AG10803 (cell line): ENCODE measurements at regions not wholly inside any gene's neighbourhood (a gene's known extent, or its start where the extent isn't known, plus 50 kb on each side); places are given as distances from the start of the nearest gene placed in this dataset.
"Not testable (repeated sequence)": the region's sequence is repeated elsewhere in the genome, so short reads cannot be mapped to it uniquely, and the experiment has no call there.

Experiments used
- DNase-seq: peaks from one replicate; pipeline ENCODE4 v3.0.0; 2010; ENCODE audit warnings: low read depth
- H3K4me3 ChIP-seq: 2 replicates; pipeline ENCODE4 v1.5.1; 2011; ENCODE audit warnings: mild to moderate bottlenecking, low read length, control low read depth
- CTCF ChIP-seq: conservative IDR thresholded peaks from 2 replicates; pipeline ENCODE4 v1.5.1; 2011; ENCODE audit warnings: mild to moderate bottlenecking, low read length, control low read depth, inconsistent platforms

GRCh38 chr3:95335517-95335916 lies 1272.7 kb downstream of the NSUN3 start:
- no peak overlapping the region for H3K4me3 ChIP-seq
- no peak for DNase-seq
- no peak for TF ChIP-seq CTCF

GRCh38 chr3:95338446-95338845 lies 1275.6 kb downstream of the NSUN3 start:
- DNase-seq = no peak
- H3K4me3 ChIP-seq = no peak overlapping the region
- TF ChIP-seq CTCF = no peak

DNA sequence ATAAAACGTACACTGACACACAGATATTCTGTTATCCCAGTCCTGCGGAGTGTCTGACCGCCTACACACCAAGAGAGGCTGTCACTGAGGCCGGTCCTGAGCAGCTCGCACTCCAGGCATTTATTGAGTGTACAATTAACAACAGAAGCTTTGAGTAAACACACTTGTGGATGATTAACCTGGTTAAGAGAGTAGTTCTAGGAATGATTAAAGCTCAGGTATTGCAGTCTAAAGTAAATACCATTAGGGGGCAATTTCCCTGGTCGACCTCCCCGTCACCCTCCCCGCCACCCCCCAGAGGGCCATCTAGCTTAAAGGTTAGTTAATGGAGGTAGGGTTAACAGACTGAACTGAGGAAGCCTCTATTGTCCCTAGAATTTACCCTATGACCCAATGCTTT lies 1278.5 kb downstream of the NSUN3 start:
- TF ChIP-seq CTCF = no peak
- H3K4me3 ChIP-seq = no peak overlapping the region
- DNase-seq = no peak

DNA sequence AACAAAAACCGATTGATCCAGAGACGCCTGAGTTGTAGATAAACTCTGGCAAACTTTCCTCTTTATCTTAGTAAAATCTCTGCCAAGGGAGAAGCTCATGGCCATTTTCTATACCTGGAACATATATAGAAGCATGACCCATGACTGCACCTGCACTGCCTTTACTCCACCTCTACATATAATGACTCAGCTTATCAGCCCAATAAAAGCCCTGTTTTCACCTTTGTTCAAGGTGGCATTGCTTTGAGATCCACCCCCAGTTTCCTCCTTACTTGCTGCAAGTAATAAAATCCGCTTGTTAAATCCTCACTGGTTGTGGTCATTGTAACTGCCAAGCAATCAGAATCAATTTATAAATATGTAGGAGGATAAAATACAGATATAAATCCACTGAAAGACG lies 1280.4 kb downstream of the NSUN3 start:
- no peak for TF ChIP-seq CTCF
- H3K4me3 ChIP-seq = no peak overlapping the region
- DNase-seq = no peak

DNA sequence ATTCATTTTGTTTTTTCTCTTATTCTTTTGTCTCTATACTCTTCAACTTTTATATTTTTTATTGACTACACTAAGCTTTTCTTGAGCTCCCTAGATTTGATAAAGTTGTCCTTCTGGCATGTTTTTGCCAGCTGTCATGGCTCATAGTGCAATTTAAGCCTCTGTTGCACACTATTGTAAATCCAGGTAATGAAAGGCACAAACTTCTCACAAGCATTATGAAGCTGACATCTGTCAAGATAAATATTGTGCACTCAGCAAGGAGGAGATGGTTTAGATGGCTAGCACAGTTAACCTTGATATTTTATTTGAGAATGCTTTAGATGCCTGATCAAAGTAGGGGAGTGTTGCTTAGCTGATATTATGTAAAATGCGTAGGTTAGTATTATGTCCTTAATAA lies 1280.9 kb downstream of the NSUN3 start:
- TF ChIP-seq CTCF = no peak
- no peak for DNase-seq
- H3K4me3 ChIP-seq = no peak overlapping the region

DNA sequence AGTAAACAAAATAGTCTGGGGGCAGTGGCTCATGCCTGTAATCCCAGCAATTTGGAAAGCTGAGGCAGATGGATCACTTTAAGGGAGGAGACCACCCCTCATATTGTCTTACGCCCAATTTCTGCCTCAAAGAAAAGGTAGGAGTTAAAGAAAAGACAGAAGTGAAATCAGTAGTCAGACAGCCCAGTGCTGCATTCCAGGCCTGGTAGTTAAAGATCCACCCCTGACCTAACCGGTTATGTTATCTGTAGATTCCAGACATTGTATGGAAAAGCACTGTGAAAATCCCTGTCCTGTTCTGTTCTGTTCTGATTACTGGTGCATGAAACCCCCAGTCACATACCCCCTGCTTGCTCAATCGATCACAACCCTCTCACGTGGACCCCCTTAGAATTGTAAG lies 1285.1 kb downstream of the NSUN3 start:
- not testable (repeated sequence) for DNase-seq, H3K4me3 ChIP-seq

DNA sequence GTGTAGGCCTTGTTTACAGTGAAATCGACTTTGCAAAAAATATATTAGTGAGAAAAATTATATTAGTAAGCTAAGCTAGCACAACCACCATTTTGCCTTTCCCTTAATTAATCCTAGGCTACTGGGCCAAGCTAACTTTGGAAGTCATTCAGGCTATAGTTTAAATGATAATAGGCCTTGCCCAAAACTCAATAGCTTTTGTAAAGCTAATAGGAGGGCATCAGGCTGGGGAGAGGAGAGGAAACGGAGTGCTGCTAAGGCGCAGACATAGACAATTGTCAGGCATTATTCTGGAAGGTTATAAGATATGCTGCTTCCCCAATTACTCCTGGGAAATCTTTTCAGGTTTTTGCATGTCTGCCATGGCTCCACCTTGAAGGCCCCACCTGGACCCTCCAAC lies 1286.0 kb downstream of the NSUN3 start:
- TF ChIP-seq CTCF = no peak
- H3K4me3 ChIP-seq = no peak overlapping the region
- DNase-seq = no peak

DNA sequence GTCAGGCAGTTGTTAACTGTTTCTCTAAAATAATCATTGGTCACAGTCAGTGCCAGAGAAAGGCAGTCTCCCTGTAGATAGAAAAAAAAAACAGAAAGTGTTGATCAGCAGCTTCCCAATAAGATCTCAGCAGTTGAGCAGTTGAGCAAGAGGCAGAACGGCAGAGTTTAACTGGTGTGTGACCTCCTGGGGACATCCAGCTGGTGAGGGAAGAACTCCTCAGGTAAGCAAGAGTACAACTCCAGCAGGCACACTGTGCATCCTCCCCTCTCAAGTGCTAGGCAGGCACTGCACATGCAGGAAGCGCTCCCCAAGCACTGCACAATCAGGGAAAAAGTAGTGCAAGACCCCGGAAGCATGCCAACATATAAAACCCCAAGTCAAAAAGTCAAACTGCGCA lies 1287.2 kb downstream of the NSUN3 start:
- no peak for TF ChIP-seq CTCF
- no peak for DNase-seq
- no peak overlapping the region for H3K4me3 ChIP-seq
